ENCODE measurements at regions not wholly inside any gene's neighbourhood (a gene's known extent, or its start where the extent isn't known, plus 50 kb on each side); places are given as distances from the start of the nearest gene placed in this dataset.
A peak's percentile ranks its signal among the peaks of the same experiment; 100 is the strongest.

DNA sequence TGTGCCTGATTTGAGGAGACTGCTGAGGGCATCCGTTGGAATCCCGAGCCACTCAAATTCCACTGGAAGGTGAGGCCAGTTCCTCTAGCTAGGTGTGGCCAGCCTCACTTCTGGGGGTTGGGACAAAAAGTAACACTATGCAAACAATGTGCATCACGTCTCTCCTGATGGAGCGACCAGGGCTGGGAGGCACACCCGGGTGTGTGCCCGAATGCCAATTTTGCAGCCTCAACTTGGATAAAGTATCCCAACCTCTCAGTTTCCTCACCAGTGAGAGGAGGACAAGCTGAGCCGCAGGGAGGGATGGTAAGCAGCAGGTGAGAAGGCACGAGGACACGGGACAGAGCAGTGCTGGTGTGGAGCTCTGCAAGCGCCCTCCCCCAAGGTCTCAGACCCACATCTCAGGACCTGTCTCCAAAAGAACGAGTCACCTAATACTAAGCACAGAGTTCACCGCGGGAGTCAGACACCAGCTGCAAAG, 218.3 kb downstream of the HAUS1 start:
- no peak for DNase-seq
- CTCF ChIA-PET = no interaction called here
- Mint-ChIP-seq H3K27me3 (peaks cover 6% of the 10 kb centered on the region), H3K4me3 (no peak overlapping the region), H3K9me3 (no peaks in the 10 kb centered on the region), H3K36me3 (ENCODE audit: low read depth) (no peaks in the 10 kb centered on the region), H3K27ac (no peak overlapping the region), H3K4me1 (no peaks in the 10 kb centered on the region)
- POLR2A ChIA-PET = no interaction called here

DNA sequence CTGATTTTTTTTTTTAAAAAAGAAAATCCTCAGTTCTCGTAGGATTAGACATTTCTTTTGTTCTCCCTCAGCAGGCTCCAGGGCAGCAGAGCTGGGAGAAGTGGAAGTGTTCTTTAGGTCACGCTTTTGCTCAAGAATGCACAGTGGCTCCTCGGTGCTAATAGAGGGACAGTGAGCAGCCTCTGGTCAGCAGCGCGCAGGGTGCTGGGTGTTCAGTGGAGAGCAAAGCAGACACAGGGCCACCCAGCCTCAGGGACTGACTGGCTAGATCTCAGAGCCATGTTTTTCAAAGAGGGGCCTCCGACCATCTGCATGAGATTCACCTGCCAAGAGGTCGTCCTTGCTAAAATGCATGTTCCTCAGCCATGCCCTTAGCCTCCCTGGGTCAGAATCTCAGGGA, 218.8 kb downstream of the HAUS1 start:
- Mint-ChIP-seq H3K4me1 (no peaks in the 10 kb centered on the region), H3K9me3 (no peaks in the 10 kb centered on the region), H3K4me3 (no peak overlapping the region), H3K27me3 (peaks cover 2% of the 10 kb centered on the region), H3K36me3 (ENCODE audit: low read depth) (no peaks in the 10 kb centered on the region), H3K27ac (no peak overlapping the region)
- ChIA-PET POLR2A (no interaction called here), CTCF (no interaction called here)
- no peak for DNase-seq

GRCh38 chr18:46324087-46324955, 220.1 kb downstream of the HAUS1 start:
- H3K36me3 Mint-ChIP-seq (ENCODE audit: low read depth) = no peaks in the 10 kb centered on the region
- no peak overlapping the region for H3K4me3 Mint-ChIP-seq
- DNase-seq = no peak
- H3K4me1 Mint-ChIP-seq = no peaks in the 10 kb centered on the region
- ChIA-PET CTCF (interaction anchor here (1.3 kb wide), 1 partner anchor 151 kb away, joined by 3 read pairs; no protein-coding TSS in a partner anchor), POLR2A (interaction anchor here (1.0 kb wide), 2 partner anchors 10 to 12 kb away, joined by 3 read pairs; no protein-coding TSS in a partner anchor)
- H3K9me3 Mint-ChIP-seq = no peaks in the 10 kb centered on the region
- H3K27ac Mint-ChIP-seq = no peak overlapping the region
- peaks cover 6% of the 10 kb centered on the region for H3K27me3 Mint-ChIP-seq

DNA sequence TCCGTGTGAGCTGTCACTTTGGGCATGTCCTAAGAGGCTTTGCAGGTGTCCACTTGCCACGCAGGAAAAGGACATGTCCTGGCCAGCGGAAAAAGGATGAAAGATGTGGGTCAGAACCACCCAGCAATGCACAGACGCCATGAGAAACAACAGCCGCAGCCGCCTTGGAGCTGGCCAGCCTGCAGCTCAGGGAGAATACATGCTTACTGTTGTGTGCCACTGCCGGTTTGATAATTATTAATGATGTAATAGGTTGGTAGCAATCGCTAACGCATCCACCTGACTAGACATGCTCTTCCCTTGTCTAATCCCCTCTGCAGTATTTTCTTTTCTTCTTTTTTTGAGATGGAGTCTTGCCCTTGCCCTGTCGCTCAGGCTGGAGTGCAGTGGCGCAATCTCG, 221.7 kb downstream of the HAUS1 start:
- no peak for DNase-seq
- no peaks in the 10 kb centered on the region for H3K4me1 Mint-ChIP-seq
- ChIA-PET POLR2A (no interaction called here), CTCF (no interaction called here)
- no peaks in the 10 kb centered on the region for H3K9me3 Mint-ChIP-seq
- no peaks in the 10 kb centered on the region for H3K36me3 Mint-ChIP-seq (ENCODE audit: low read depth)
- no peak overlapping the region for H3K4me3 Mint-ChIP-seq
- no peak overlapping the region for H3K27ac Mint-ChIP-seq
- peaks cover 15% of the 10 kb centered on the region for H3K27me3 Mint-ChIP-seq

DNA sequence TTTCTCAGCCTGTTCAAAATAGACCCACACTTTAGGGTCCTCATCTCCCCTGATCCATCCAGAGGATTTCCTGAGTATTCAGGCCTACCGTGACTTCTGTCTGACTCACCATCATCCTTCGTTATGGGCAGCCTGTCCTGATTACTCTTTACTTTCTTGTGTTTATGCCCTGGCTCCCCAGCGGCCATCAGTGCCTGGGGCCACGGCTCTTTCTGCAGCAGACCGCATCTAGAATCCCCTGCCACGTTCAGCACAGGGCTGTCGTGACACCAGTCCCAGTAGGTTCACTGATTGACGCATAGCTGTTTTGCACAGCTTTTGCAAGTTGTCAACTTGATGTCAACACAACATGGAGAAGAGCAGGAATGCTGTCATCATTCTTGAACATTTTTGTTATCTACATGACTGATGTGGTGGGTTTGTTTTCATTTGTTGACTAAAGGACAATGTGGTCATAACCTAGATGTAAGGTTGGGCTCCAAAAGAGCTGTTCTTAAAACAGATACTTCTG, 225.6 kb downstream of the HAUS1 start:
- Mint-ChIP-seq H3K4me3 (no peak overlapping the region), H3K27ac (no peak overlapping the region), H3K36me3 (ENCODE audit: low read depth) (peaks cover 4% of the 10 kb centered on the region), H3K9me3 (no peaks in the 10 kb centered on the region), H3K27me3 (peaks cover 47% of the 10 kb centered on the region), H3K4me1 (peaks cover 12% of the 10 kb centered on the region)
- POLR2A ChIA-PET = no interaction called here
- CTCF ChIA-PET = no interaction called here
- DNase-seq = no peak

DNA sequence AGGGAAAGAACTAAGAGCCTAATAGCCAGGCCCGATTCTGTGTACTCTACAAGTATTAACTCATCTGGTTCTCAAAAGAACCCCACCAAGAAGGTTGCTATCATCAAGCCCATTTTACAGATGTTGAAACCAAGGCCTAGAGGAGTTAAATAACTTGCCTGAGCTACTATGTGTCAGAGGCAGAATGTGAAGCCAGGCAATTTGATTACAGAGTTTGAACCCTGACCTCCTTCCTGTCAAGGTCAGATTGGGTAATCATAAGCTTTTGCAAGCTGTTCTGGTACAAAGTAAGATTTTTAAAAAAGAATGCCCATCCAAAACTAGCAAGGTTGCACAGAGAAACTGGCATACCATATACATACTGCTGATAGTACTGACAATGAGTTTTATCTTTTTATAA, 227.1 kb downstream of the HAUS1 start:
- CTCF ChIA-PET = no interaction called here
- no peaks in the 10 kb centered on the region for H3K9me3 Mint-ChIP-seq
- DNase-seq = no peak
- H3K36me3 Mint-ChIP-seq (ENCODE audit: low read depth) = peaks cover 7% of the 10 kb centered on the region
- peaks cover 27% of the 10 kb centered on the region for H3K4me1 Mint-ChIP-seq
- peaks cover 62% of the 10 kb centered on the region for H3K27me3 Mint-ChIP-seq
- H3K27ac Mint-ChIP-seq = no peak overlapping the region
- H3K4me3 Mint-ChIP-seq = no peak overlapping the region
- POLR2A ChIA-PET = no interaction called here

DNA sequence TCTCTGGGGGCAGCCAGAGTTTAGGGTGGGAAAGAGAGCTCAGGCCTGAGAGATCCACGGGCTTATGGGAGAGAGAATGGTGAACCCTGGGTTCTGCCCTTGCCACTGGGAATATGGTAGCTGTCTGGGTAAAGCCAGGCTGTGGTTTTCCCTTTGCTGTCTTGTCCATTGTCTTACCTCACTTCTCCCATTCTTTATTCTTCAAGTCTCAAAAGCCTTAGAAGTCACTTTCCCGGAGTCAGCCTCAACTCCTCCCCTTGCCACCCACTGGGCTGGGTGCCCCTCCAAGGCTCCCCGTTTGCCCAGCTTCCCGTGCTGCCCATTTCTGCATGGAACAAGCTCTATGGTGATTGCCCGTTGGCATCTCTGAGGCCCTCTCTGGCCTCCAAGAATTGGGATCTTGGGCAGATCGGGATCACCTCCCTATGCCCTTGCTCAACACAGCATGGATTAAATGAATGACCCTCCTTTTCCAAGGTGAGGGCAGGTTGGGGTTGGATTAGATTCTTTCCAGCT, 228.2 kb downstream of the HAUS1 start:
- H3K4me1 Mint-ChIP-seq = peaks cover 36% of the 10 kb centered on the region
- peaks cover 69% of the 10 kb centered on the region for H3K27me3 Mint-ChIP-seq
- no peak overlapping the region for H3K4me3 Mint-ChIP-seq
- H3K9me3 Mint-ChIP-seq = no peaks in the 10 kb centered on the region
- H3K27ac Mint-ChIP-seq = no peak overlapping the region
- POLR2A ChIA-PET = no interaction called here
- peaks cover 7% of the 10 kb centered on the region for H3K36me3 Mint-ChIP-seq (ENCODE audit: low read depth)
- CTCF ChIA-PET = no interaction called here
- DNase-seq = no peak

DNA sequence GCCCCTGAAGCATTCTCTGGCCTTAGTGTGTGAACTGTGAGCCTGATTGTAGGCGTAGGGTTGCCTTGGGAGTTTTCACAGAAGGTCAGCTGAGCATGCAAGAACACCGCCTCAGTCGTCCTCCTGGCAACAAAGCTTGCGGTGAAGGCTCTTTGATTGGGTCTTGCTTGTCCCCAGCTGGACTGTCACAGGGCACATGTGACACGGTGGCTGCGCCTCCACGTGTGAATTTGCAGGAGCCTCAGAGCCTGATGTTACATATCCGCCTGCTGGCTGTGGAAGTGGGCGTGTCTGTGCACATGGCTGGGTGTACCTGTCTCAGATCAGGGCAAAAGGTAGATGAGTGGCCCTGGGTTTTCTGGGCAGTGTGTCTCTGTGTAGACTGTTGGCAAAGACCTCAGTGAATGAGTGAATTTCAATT, 228.7 kb downstream of the HAUS1 start:
- no peak overlapping the region for H3K27ac Mint-ChIP-seq
- peak; percentile 26 for DNase-seq
- H3K36me3 Mint-ChIP-seq (ENCODE audit: low read depth) = peaks cover 7% of the 10 kb centered on the region
- peak overlapping the region; percentile 68 for H3K4me3 Mint-ChIP-seq
- ChIA-PET CTCF (no interaction called here), POLR2A (interaction anchor here (1.2 kb wide), 1 partner anchor 56 kb away, joined by 3 read pairs; no protein-coding TSS in a partner anchor)
- H3K27me3 Mint-ChIP-seq = peaks cover 75% of the 10 kb centered on the region
- H3K9me3 Mint-ChIP-seq = no peaks in the 10 kb centered on the region
- H3K4me1 Mint-ChIP-seq = peaks cover 42% of the 10 kb centered on the region

DNA sequence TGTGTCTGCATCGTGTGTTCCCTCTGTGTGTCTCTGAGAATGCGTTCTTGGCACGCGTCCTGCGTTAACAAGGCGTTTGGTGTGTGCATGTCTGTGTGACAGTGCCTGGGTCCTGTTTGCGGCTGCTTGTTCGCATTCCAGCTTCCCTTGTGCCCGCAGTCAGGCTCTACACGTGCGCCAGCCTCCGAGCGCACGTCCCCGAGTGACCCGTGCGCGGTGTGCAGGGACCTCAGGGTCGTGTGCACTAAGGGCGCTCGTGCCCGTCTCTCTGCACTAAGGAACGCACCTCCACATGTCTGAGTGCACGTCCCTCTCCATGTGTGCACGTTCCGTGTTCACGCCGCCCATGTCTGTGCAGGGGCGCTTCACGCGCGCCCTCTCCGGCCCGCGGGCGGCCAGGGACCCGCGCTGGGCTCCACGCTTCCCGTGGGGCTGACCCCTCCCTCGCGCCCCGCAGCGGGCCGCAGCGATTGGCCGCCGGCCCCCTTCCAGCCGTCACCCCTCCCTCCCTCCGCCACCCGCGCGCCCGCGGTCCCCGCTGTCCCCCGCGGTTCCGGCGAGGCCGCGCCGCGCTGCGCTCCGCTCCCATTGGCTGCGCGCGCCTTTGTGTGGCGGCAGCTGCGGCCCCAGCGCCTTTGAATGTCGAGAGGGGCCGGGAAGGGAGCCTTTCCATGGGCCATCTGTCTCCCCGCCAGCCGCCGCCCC, 229.4 kb downstream of the HAUS1 start:
- peak; percentile 32 for DNase-seq
- H3K4me3 Mint-ChIP-seq = peak overlapping the region; percentile 68
- H3K27me3 Mint-ChIP-seq = peaks cover 78% of the 10 kb centered on the region
- CTCF ChIA-PET = interaction anchor here (2.4 kb wide), 1 partner anchor 160 kb away, joined by 6 read pairs; a partner anchor contains a TSS
- H3K4me1 Mint-ChIP-seq = peaks cover 48% of the 10 kb centered on the region
- no peak overlapping the region for H3K27ac Mint-ChIP-seq
- H3K9me3 Mint-ChIP-seq = no peaks in the 10 kb centered on the region
- POLR2A ChIA-PET = interaction anchor here (1.2 to 2.8 kb wide), 3 partner anchors 9 to 56 kb away, joined by 3 to 13 read pairs (median 3); no protein-coding TSS in a partner anchor
- peaks cover 7% of the 10 kb centered on the region for H3K36me3 Mint-ChIP-seq (ENCODE audit: low read depth)

GRCh38 chr18:46334868-46335281, 230.7 kb downstream of the HAUS1 start:
- Mint-ChIP-seq H3K4me3 (peak overlapping the region; percentile 84), H3K36me3 (ENCODE audit: low read depth) (peaks cover 7% of the 10 kb centered on the region), H3K4me1 (peaks cover 60% of the 10 kb centered on the region), H3K9me3 (no peaks in the 10 kb centered on the region), H3K27ac (peak overlapping the region; percentile 70), H3K27me3 (peaks cover 73% of the 10 kb centered on the region)
- ChIA-PET POLR2A (interaction anchor here (1.6 to 2.8 kb wide), 2 partner anchors 10 kb away, joined by 3 to 13 read pairs; no protein-coding TSS in a partner anchor), CTCF (interaction anchor here (0.7 to 2.4 kb wide), 2 partner anchors 14 to 161 kb away, joined by 6 to 9 read pairs; a partner anchor contains a TSS)
- peak; percentile 32 for DNase-seq

DNA sequence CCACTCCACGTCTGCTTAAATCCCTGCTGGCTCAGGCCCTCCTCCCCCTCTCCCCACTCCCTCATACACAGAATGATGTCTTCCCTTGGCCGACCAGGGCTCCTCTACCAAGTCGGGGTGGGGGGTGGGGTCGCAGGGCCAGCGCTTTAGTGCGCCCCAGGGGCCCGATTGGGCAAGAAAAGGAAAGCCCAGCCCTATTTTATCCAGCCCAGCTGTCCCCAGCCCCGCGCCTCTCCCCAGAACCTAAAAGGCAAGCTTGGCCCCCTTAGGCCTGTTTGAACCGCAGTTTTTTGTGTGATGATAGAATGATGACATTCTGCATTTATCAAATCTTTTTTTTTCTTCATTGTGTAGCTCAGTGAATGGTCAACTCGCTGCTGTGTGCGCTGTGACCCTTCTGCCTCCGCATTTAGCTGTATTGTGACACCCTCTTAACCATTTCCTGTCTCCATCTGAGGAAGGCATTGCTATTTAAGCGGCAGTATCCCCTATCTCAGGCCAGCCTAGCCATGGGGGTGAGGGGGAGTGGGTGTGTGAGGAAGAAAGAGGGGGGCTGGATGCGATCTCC, 231.4 kb downstream of the HAUS1 start:
- Mint-ChIP-seq H3K4me3 (peak overlapping the region; percentile 84), H3K36me3 (ENCODE audit: low read depth) (peaks cover 7% of the 10 kb centered on the region), H3K27me3 (peaks cover 69% of the 10 kb centered on the region), H3K9me3 (no peaks in the 10 kb centered on the region), H3K27ac (peak overlapping the region; percentile 75), H3K4me1 (peaks cover 65% of the 10 kb centered on the region)
- POLR2A ChIA-PET = interaction anchor here (1.6 to 2.8 kb wide), 3 partner anchors 9 to 162 kb away, joined by 3 to 13 read pairs (median 6); a partner anchor contains a TSS
- DNase-seq = no peak
- CTCF ChIA-PET = interaction anchor here (0.6 to 2.4 kb wide), 3 partner anchors 13 to 162 kb away, joined by 3 to 9 read pairs (median 6); a partner anchor contains a TSS

GRCh38 chr18:46336278-46337111, 232.3 kb downstream of the HAUS1 start:
- CTCF ChIA-PET = interaction anchor here (2.4 kb wide), 1 partner anchor 163 kb away, joined by 6 read pairs; a partner anchor contains a TSS
- peaks cover 7% of the 10 kb centered on the region for H3K36me3 Mint-ChIP-seq (ENCODE audit: low read depth)
- H3K4me1 Mint-ChIP-seq = peaks cover 70% of the 10 kb centered on the region
- DNase-seq = no peak
- no peaks in the 10 kb centered on the region for H3K9me3 Mint-ChIP-seq
- peak overlapping the region; percentile 75 for H3K27ac Mint-ChIP-seq
- peak overlapping the region; percentile 84 for H3K4me3 Mint-ChIP-seq
- peaks cover 64% of the 10 kb centered on the region for H3K27me3 Mint-ChIP-seq
- POLR2A ChIA-PET = interaction anchor here (1.4 to 2.8 kb wide), 3 partner anchors 8 to 162 kb away, joined by 3 to 13 read pairs (median 6); a partner anchor contains a TSS
